ENCODE measurements at regions not wholly inside any gene's neighbourhood (a gene's known extent, or its start where the extent isn't known, plus 50 kb on each side); places are given as distances from the start of the nearest gene placed in this dataset.
A peak's percentile ranks its signal among the peaks of the same experiment; 100 is the strongest.

GRCh38 chr4:11485926-11486325 is 57.2 kb upstream of the HS3ST1 start:
- DNase-seq (ENCODE audit: low spot score), result no peak

- DNase-seq (ENCODE audit: low spot score), result no peak
Observed at GRCh38 chr4:11484531-11484930, 55.8 kb upstream of the HS3ST1 start.

- DNase-seq (ENCODE audit: low spot score), result no peak
Observed at GRCh38 chr4:11483046-11483445, 54.4 kb upstream of the HS3ST1 start.

GRCh38 chr4:11480683-11481082 is 52.0 kb upstream of the HS3ST1 start:
- peak; percentile 87 for DNase-seq (ENCODE audit: low spot score)

All from pons (tissue), 1 donor.